ENCODE measurements at regions not wholly inside any gene's neighbourhood (a gene's known extent, or its start where the extent isn't known, plus 50 kb on each side); places are given as distances from the start of the nearest gene placed in this dataset.

GRCh38 chr7:53596230-53596629 lies 560.8 kb downstream of the POM121L12 start:
- TF ChIP-seq REST (IDR thresholded peaks at IDR 0.05; ENCODE audit: insufficient read depth in 1 of 2, low read depth in 2 of 2, low read length in 2 of 2) (no peak), FOXP2 (optimal IDR thresholded peaks at IDR 0.05; ENCODE audit: borderline replicate concordance, extremely low read depth, extremely low read length, insufficient read depth) (no peak), TAF1 (IDR thresholded peaks at IDR 0.05; ENCODE audit: borderline replicate concordance, insufficient read depth, low read length) (no peak), POLR2AphosphoS5 (IDR thresholded peaks at IDR 0.05; ENCODE audit: low read depth, low read length) (no peak), SIN3A (IDR thresholded peaks at IDR 0.05; ENCODE audit: borderline replicate concordance, insufficient read depth, low read length) (no peak)

- no peak for TF ChIP-seq SIN3A (IDR thresholded peaks at IDR 0.05; ENCODE audit: borderline replicate concordance, insufficient read depth, low read length)
- no peak for TF ChIP-seq REST (IDR thresholded peaks at IDR 0.05; ENCODE audit: insufficient read depth in 1 of 2, low read depth in 2 of 2, low read length in 2 of 2)
- TF ChIP-seq POLR2AphosphoS5 (IDR thresholded peaks at IDR 0.05; ENCODE audit: low read depth, low read length) = no peak
- TF ChIP-seq TAF1 (IDR thresholded peaks at IDR 0.05; ENCODE audit: borderline replicate concordance, insufficient read depth, low read length) = no peak
- no peak for TF ChIP-seq FOXP2 (optimal IDR thresholded peaks at IDR 0.05; ENCODE audit: borderline replicate concordance, extremely low read depth, extremely low read length, insufficient read depth)
These were observed 564.9 kb downstream of the POM121L12 start for GRCh38 chr7:53600296-53600695.

GRCh38 chr7:53602817-53603418 lies 567.5 kb downstream of the POM121L12 start:
- TF ChIP-seq FOXP2 (optimal IDR thresholded peaks at IDR 0.05; ENCODE audit: borderline replicate concordance, extremely low read depth, extremely low read length, insufficient read depth) = no peak
- TF ChIP-seq TAF1 (IDR thresholded peaks at IDR 0.05; ENCODE audit: borderline replicate concordance, insufficient read depth, low read length) = no peak
- no peak for TF ChIP-seq SIN3A (IDR thresholded peaks at IDR 0.05; ENCODE audit: borderline replicate concordance, insufficient read depth, low read length)
- no peak for TF ChIP-seq POLR2AphosphoS5 (IDR thresholded peaks at IDR 0.05; ENCODE audit: low read depth, low read length)

- TF ChIP-seq FOXP2 (optimal IDR thresholded peaks at IDR 0.05; ENCODE audit: borderline replicate concordance, extremely low read depth, extremely low read length, insufficient read depth) = no peak
- TF ChIP-seq POLR2AphosphoS5 (IDR thresholded peaks at IDR 0.05; ENCODE audit: low read depth, low read length) = no peak
- no peak for TF ChIP-seq SIN3A (IDR thresholded peaks at IDR 0.05; ENCODE audit: borderline replicate concordance, insufficient read depth, low read length)
- no peak for TF ChIP-seq TAF1 (IDR thresholded peaks at IDR 0.05; ENCODE audit: borderline replicate concordance, insufficient read depth, low read length)
- no peak for TF ChIP-seq REST (IDR thresholded peaks at IDR 0.05; ENCODE audit: insufficient read depth in 1 of 2, low read depth in 2 of 2, low read length in 2 of 2)
These were observed 568.0 kb downstream of the POM121L12 start for GRCh38 chr7:53603461-53603860.

- no peak for TF ChIP-seq TAF1 (IDR thresholded peaks at IDR 0.05; ENCODE audit: borderline replicate concordance, insufficient read depth, low read length)
- TF ChIP-seq POLR2AphosphoS5 (IDR thresholded peaks at IDR 0.05; ENCODE audit: low read depth, low read length) = no peak
- no peak for TF ChIP-seq REST (IDR thresholded peaks at IDR 0.05; ENCODE audit: insufficient read depth in 1 of 2, low read depth in 2 of 2, low read length in 2 of 2)
- TF ChIP-seq FOXP2 (optimal IDR thresholded peaks at IDR 0.05; ENCODE audit: borderline replicate concordance, extremely low read depth, extremely low read length, insufficient read depth) = no peak
- TF ChIP-seq SIN3A (IDR thresholded peaks at IDR 0.05; ENCODE audit: borderline replicate concordance, insufficient read depth, low read length) = no peak
These were observed 568.8 kb downstream of the POM121L12 start for GRCh38 chr7:53604201-53604600.

Measured in PFSK-1 (cell line).